Mesenteric fat pad (tissue), 1 donor: ENCODE measurements at regions not wholly inside any gene's neighbourhood (a gene's known extent, or its start where the extent isn't known, plus 50 kb on each side); places are given as distances from the start of the nearest gene placed in this dataset.
"Not testable (repeated sequence)": the region's sequence is repeated elsewhere in the genome, so short reads cannot be mapped to it uniquely, and the experiment has no call there.

Experiments
- DNase-seq: peaks from one replicate; pipeline ENCODE4 v3.0.0-alpha.2; 2020; ENCODE audit warnings: low spot score
- donor health status: DM: yes; HTN: yes; CAD: no.

DNA sequence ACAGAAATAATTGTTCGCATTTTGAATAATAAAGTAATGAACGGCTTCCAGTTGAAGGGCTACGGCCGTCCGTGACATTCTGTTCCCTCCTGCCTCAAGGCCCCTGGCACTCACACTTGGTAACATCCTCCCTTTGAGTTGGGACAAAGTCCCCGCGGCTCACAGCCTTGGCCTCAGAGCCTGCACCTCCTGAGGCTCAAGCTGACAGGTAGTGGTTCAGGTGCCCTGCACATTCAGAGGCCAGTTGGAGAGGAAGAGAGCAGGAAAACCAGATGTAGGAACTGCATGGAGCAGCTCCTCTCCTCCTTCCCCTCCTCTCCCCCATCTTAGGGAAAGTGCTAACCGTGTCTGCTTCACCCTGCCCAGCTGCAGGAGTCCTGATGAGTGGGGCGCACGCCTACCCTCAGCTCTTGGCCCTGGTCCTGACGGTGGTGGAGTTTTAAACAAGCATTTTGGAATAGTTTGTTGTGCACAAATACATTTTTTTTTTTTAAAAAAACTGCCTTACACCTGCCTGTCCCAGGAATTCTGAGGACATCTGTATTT, 393.1 kb downstream of the SMOC2 start:
- no peak for DNase-seq

- no peak for DNase-seq
Observed at GRCh38 chr6:168828800-168829199, 387.8 kb downstream of the SMOC2 start.

- no peak for DNase-seq
Observed at GRCh38 chr6:168828035-168828434, 387.1 kb downstream of the SMOC2 start.

DNA sequence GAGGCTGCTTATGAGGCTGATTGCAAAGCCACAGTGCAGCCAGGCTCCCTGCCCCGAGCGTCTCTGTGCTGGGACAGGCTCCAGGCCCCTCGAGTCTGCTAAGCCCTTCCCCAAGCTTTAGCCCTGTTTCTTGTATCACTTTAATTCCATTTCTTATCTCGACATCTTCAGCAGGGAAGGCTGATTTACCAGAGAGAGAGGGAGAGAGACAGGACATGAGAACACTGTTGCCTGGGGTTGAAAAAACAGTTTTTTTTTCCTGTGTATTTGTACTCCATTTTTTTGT, 386.5 kb downstream of the SMOC2 start:
- no peak for DNase-seq

DNA sequence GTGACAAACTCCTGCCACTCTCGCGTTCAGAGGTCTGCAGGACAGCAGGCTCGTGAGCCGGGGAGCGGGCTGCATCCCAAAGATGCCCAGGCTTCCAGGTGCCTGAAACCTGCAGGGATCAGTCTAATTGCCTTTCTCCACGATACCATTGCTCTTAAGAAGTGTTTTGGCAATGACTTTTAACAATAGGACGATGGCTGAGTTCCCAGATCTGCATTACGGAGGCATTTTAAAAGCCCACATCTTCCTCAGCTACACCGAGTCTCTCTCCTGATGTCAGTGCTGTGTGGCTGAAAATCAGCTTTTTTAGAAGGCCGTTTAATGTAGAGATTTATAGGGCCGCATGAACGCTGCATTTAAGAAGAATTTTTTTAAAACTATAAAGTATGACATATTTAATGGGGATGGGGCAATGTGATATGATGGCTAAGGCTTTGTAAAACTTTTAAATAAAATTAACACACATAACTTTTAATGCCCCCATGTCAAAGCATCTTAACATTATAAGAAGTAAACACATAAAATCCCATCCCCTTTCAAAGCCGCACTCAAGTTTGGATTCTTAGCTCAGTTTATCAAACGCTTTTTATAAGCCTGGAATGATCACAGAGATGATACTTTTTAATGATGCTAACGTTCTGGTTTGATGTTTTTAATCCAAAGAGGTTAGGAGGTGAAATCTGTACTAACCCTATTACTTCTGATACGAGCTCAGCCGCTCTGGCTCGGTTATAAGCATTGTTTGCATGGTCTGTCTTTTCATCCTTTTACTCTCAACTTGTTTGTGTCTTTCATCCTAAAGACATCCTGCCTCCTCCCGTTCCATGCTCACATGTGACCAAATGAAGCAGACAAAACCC, 386.0 kb downstream of the SMOC2 start:
- no peak for DNase-seq

DNA sequence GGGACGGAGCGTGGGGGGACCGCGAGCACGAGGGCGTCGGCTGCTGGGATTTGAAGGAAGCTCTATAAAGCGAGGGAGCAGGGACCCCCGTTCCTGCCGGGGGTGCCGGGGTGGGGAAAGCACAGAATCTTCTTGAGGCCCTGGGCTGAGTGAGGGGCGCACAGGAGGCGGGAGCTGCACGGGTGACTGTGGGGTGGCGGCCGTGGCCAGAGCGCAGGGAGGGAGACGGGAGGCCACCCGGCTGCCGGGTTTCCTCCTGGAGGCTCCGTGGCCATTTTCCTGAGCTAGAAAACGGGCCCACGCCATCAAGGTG, 385.1 kb downstream of the SMOC2 start:
- DNase-seq, result no peak

GRCh38 chr6:168825226-168826077, 384.5 kb downstream of the SMOC2 start:
- DNase-seq, result no peak

- DNase-seq, result no peak
Observed at GRCh38 chr6:168823397-168824212, 382.6 kb downstream of the SMOC2 start.

GRCh38 chr6:168822376-168822775, 381.4 kb downstream of the SMOC2 start:
- DNase-seq, result no peak

DNA sequence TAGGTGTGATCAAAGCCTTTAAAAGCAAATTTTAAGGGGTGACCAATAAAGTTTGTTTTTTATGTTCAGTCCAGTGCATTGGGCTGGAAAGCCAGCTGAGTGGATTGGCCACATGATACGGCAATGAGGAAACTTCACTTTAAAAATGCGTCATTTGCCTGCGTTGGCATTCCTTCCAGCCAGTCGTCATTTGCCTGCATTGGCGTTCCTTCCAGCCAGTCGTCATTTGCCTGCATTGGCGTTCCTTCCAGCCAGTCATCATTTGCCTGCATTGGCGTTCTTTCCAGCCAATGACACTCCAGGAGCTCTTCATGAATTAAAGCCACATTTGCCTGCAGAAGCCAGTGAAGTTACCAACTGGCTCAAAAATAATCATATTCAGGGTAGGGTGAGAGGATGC, 378.6 kb downstream of the SMOC2 start:
- no peak for DNase-seq

GRCh38 chr6:168817558-168818159, 376.7 kb downstream of the SMOC2 start:
- no peak for DNase-seq

DNA sequence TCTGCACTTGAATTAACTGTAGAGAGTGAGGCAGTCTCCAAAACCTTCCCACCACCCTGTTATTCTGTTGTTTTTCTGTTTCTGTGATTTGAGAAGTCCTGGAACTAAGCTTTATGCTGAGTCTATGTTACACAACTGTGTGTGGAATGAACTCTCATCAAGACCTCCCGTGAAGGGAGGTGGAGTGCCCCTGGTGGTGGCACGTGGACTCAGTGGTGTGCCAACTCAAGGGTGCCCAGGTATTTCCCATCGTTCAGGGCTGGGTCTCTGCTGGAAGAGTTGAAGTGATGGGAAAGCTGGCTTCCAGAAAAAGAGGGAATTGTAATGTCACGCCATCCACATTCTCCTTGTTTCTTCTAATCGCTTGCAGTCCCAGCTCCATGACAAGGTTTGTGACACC, 374.2 kb downstream of the SMOC2 start:
- no peak for DNase-seq

- DNase-seq, result no peak
Observed at GRCh38 chr6:168808232-168808631, 367.2 kb downstream of the SMOC2 start.

DNA sequence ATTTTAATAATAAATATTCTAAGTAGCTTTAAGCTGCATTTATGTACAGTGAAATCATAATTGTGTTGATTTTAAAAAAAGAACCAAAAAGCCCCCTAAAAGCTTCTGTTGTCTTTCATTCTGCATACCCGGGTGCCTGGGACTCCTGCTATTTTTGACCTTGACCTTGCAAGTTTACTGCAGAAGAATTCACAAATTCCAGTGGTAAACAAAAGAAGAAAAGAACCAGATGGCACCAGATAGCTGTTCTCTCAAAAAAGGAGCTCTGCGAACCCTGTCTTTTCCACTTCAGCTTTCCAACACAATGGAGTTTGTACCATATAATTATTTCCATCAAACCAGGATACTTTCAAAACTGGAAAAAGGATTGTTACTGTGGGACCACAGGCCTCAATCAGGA, 363.3 kb downstream of the SMOC2 start:
- no peak for DNase-seq

GRCh38 chr6:168803874-168804273, 362.9 kb downstream of the SMOC2 start:
- DNase-seq, result no peak

- DNase-seq, result no peak
Observed at GRCh38 chr6:168799067-168799466, 358.1 kb downstream of the SMOC2 start.

DNA sequence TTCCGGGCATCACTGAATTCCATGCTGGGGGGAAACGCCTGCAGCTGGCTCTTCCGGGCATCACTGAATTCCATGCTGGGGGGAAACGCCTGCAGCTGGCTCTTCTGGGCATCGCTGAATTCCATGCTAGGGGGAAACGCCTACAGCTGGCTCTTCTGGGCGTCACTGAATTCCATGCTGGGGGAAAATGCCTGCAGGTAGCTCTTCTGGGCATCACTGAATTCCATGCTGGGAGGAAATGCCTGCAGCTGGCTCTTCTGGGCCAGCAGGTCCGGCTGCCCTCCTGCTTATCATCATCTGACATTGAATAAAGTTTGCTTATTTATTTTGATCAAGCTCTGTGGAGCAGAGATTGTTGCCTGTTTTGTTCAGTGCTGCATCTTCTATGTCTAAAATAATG, 355.1 kb downstream of the SMOC2 start:
- no peak for DNase-seq

- DNase-seq, result not testable (repeated sequence)
Observed at GRCh38 chr6:168795611-168796010, 354.6 kb downstream of the SMOC2 start.

- DNase-seq, result no peak
Observed at GRCh38 chr6:168794491-168794890, 353.5 kb downstream of the SMOC2 start.

GRCh38 chr6:168793649-168794048, 352.7 kb downstream of the SMOC2 start:
- DNase-seq, result no peak

DNA sequence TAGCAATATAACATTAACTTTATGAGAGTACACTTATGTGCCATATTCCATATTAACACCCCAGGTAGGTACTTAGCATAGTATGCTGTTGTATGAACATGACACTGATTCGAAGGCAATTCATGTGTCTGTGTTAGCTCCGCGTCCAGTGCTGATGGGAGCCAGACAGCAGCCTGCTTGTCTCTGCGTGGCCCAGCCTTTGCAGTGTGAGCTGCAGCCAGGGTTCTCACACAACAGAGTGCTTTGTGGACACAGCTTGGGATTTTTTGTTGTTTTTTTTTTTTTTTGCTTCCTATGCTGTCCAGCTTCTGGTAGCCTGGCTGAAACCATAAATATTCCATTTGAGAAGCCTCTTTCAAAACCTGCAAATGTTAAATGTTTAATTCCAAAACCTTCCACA, 350.9 kb downstream of the SMOC2 start:
- no peak for DNase-seq
